OCI-LY1 (cell line): ENCODE measurements at regions not wholly inside any gene's neighbourhood (a gene's known extent, or its start where the extent isn't known, plus 50 kb on each side); places are given as distances from the start of the nearest gene placed in this dataset.

Experiments
- H2AFZ ChIP-seq: fragments of 200-600 bp; sonication (generic), shearing (Covaris generic); 2 replicates; pipeline ENCODE4 v1.6.0; 2014; ENCODE audit warnings: antibody characterized with exemption, mild to moderate bottlenecking, low read length
- H3F3A ChIP-seq: fragments of 200-600 bp; sonication (generic), shearing (Covaris generic); 2 replicates; pipeline ENCODE4 v1.6.0; 2014; ENCODE audit warnings: mild to moderate bottlenecking, antibody characterized with exemption, low read length, moderate library complexity; ENCODE audit not compliant: insufficient read depth
- H3K27ac ChIP-seq: fragments of 200-600 bp; sonication (generic); 2 replicates; pipeline ENCODE4 v1.5.1; 2014; ENCODE audit warnings: low read length, mixed run types, mild to moderate bottlenecking, low read depth; ENCODE audit not compliant: poor library complexity, severe bottlenecking
- H3K27me3 ChIP-seq: fragments of 200-600 bp; sonication (generic); 2 replicates; pipeline ENCODE4 v1.6.0; 2014; ENCODE audit warnings: antibody characterized with exemption, mild to moderate bottlenecking, low read length, moderate library complexity; ENCODE audit not compliant: insufficient read depth
- H3K36me3 ChIP-seq: fragments of 200-600 bp; sonication (generic); 2 replicates; pipeline ENCODE4 v1.6.1; 2014; ENCODE audit warnings: mild to moderate bottlenecking, antibody characterized with exemption, low read length, moderate library complexity, mixed read lengths; ENCODE audit not compliant: insufficient read depth
- H3K4me1 ChIP-seq: fragments of 200-600 bp; sonication (generic); 2 replicates; pipeline ENCODE4 v1.5.1; 2014; ENCODE audit warnings: mild to moderate bottlenecking, low read length, moderate library complexity; ENCODE audit not compliant: insufficient read depth, severe bottlenecking
- H3K4me2 ChIP-seq: fragments of 200-600 bp; sonication (generic), shearing (Covaris generic); 2 replicates; pipeline ENCODE4 v1.6.1; 2014; ENCODE audit warnings: low read length
- H3K4me3 ChIP-seq: fragments of 200-600 bp; sonication (generic); 2 replicates; pipeline ENCODE4 v1.5.1; 2014; ENCODE audit warnings: low read length, low read depth, mild to moderate bottlenecking, mixed read lengths; ENCODE audit not compliant: poor library complexity, severe bottlenecking
- H3K79me2 ChIP-seq: fragments of 200-600 bp; shearing (Covaris generic); 2 replicates; pipeline ENCODE4 v1.6.1; 2016; ENCODE audit warnings: mixed run types, low read length, mixed read lengths; ENCODE audit not compliant: insufficient read depth
- H3K9ac ChIP-seq: fragments of 200-600 bp; sonication (generic), shearing (Covaris generic); 2 replicates; pipeline ENCODE4 v1.6.1; 2014; ENCODE audit warnings: mild to moderate bottlenecking, low read length, mixed read lengths
- H3K9me2 ChIP-seq: fragments of 200-600 bp; sonication (generic), shearing (Covaris generic); 2 replicates; pipeline ENCODE4 v1.6.1; 2014; ENCODE audit warnings: low read depth, mild to moderate bottlenecking, low read length, mixed read lengths
- H3K9me3 ChIP-seq: fragments of 200-600 bp; shearing (Covaris generic); 2 replicates; pipeline ENCODE4 v1.6.1; 2014; ENCODE audit warnings: low read length, mixed read lengths
- H4K20me1 ChIP-seq: fragments of 200-600 bp; sonication (generic), shearing (Covaris generic); 2 replicates; pipeline ENCODE4 v1.6.0; 2016; ENCODE audit warnings: mild to moderate bottlenecking, low read length; ENCODE audit not compliant: insufficient read depth
- CTCF ChIP-seq: fragments of 200-600 bp; sonication (generic), shearing (Covaris generic); IDR thresholded peaks from 2 replicates; pipeline ENCODE4 v1.5.1; 2017; ENCODE audit warnings: mild to moderate bottlenecking, antibody characterized with exemption, low read length, moderate library complexity, mixed read lengths
- EZH2 ChIP-seq: fragments of 200-600 bp; sonication (generic), shearing (Covaris generic); IDR thresholded peaks from 2 replicates; pipeline ENCODE4 v1.8.0; 2017; ENCODE audit warnings: borderline replicate concordance, mixed run types, mild to moderate bottlenecking, antibody characterized with exemption, low read length, moderate library complexity, mixed read lengths

GRCh38 chr4:149901128-149901527, 85.5 kb upstream of the IQCM start:
- H4K20me1 ChIP-seq, result no peaks in the 10 kb centered on the region
- no peaks in the 10 kb centered on the region for H3K4me1 ChIP-seq
- H2AFZ ChIP-seq, result no peak overlapping the region
- no peaks in the 10 kb centered on the region for H3K9me3 ChIP-seq
- H3K9me2 ChIP-seq, result no peaks in the 10 kb centered on the region
- no peak overlapping the region for H3K4me3 ChIP-seq
- no peaks in the 10 kb centered on the region for H3K36me3 ChIP-seq
- H3K27ac ChIP-seq, result no peak overlapping the region
- TF ChIP-seq CTCF, result no peak
- TF ChIP-seq EZH2, result no peak
- no peaks in the 10 kb centered on the region for H3K27me3 ChIP-seq
- H3F3A ChIP-seq, result no peaks in the 10 kb centered on the region
- H3K9ac ChIP-seq, result no peak overlapping the region
- H3K79me2 ChIP-seq, result no peaks in the 10 kb centered on the region
- no peak overlapping the region for H3K4me2 ChIP-seq

GRCh38 chr4:149902242-149902641, 86.6 kb upstream of the IQCM start:
- Histone ChIP-seq H3K27me3 (no peaks in the 10 kb centered on the region), H3K9me2 (no peaks in the 10 kb centered on the region), H4K20me1 (no peaks in the 10 kb centered on the region), H3K79me2 (no peaks in the 10 kb centered on the region), H3K27ac (no peak overlapping the region), H3K36me3 (no peaks in the 10 kb centered on the region), H3K4me2 (no peak overlapping the region), H3K9me3 (no peaks in the 10 kb centered on the region), H3K4me3 (no peak overlapping the region), H3F3A (no peaks in the 10 kb centered on the region), H3K4me1 (no peaks in the 10 kb centered on the region), H2AFZ (no peak overlapping the region), H3K9ac (no peak overlapping the region)
- TF ChIP-seq EZH2 (no peak), CTCF (no peak)

GRCh38 chr4:149910177-149910576, 94.5 kb upstream of the IQCM start:
- Histone ChIP-seq H2AFZ (no peak overlapping the region), H3K4me1 (no peaks in the 10 kb centered on the region), H3K9me2 (no peaks in the 10 kb centered on the region), H3K4me3 (no peak overlapping the region), H3K36me3 (no peaks in the 10 kb centered on the region), H3K9me3 (no peaks in the 10 kb centered on the region), H3K9ac (no peak overlapping the region), H3K4me2 (no peak overlapping the region), H3K27me3 (no peaks in the 10 kb centered on the region), H3K79me2 (no peaks in the 10 kb centered on the region), H3K27ac (no peak overlapping the region), H3F3A (no peaks in the 10 kb centered on the region), H4K20me1 (no peaks in the 10 kb centered on the region)
- TF ChIP-seq EZH2, result no peak
- no peak for TF ChIP-seq CTCF
